DMS 273 (cell line): ENCODE measurements at regions not wholly inside any gene's neighbourhood (a gene's known extent, or its start where the extent isn't known, plus 50 kb on each side); places are given as distances from the start of the nearest gene placed in this dataset.

Source experiments
- DNase-seq: peaks from one replicate; lab custom pipeline; 2025; ENCODE audit not compliant: unreplicated experiment; lab: John Stamatoyannopoulos, UW

- DNase-seq: no peak
These were observed 62.7 kb upstream of the ARID2 start for GRCh38 chr12:45666816-45667215.

GRCh38 chr12:45667761-45668160, 61.7 kb upstream of the ARID2 start:
- DNase-seq: no peak

- DNase-seq: no peak
These were observed 60.9 kb upstream of the ARID2 start for GRCh38 chr12:45668641-45669040.

- no peak for DNase-seq
These were observed 60.4 kb upstream of the ARID2 start for GRCh38 chr12:45669093-45669492.

GRCh38 chr12:45669792-45670191, 59.7 kb upstream of the ARID2 start:
- no peak for DNase-seq

GRCh38 chr12:45670346-45671065, 59.0 kb upstream of the ARID2 start:
- no peak for DNase-seq

- DNase-seq: no peak
These were observed 58.3 kb upstream of the ARID2 start for GRCh38 chr12:45671254-45671653.

GRCh38 chr12:45674181-45674977, 55.1 kb upstream of the ARID2 start:
- no peak for DNase-seq

GRCh38 chr12:45675534-45675933, 54.0 kb upstream of the ARID2 start:
- no peak for DNase-seq
